Neural cell (in vitro differentiated cells): ENCODE measurements at regions not wholly inside any gene's neighbourhood (a gene's known extent, or its start where the extent isn't known, plus 50 kb on each side); places are given as distances from the start of the nearest gene placed in this dataset.

Experiments used
- H2AFZ ChIP-seq: fragments of 200-600, 300-800 bp; sonication (generic), shearing (Covaris generic); 2 replicates; pipeline ENCODE4 v1.6.0; 2014; ENCODE audit warnings: low read depth, mild to moderate bottlenecking, antibody characterized with exemption, low read length, moderate library complexity
- H3F3A ChIP-seq: fragments of 200-600 bp; shearing (Covaris generic); 2 replicates; pipeline ENCODE4 v1.6.1; 2016; ENCODE audit warnings: mild to moderate bottlenecking, moderate library complexity, mixed read lengths, antibody characterized with exemption, low read length; ENCODE audit not compliant: insufficient read depth, poor library complexity, severe bottlenecking
- H3K27ac ChIP-seq: fragments of 200-600, 300-800 bp; sonication (generic), shearing (Covaris generic); 2 replicates; pipeline ENCODE4 v1.5.1; 2014; ENCODE audit warnings: mild to moderate bottlenecking, low read length, moderate library complexity
- H3K27me3 ChIP-seq: fragments of 300-800, 200-600 bp; sonication (generic), shearing (Covaris generic); 2 replicates; pipeline ENCODE4 v1.6.0; 2014; ENCODE audit warnings: mild to moderate bottlenecking, low read depth, low read length, moderate library complexity; ENCODE audit not compliant: insufficient read depth
- H3K36me3 ChIP-seq: fragments of 300-800, 200-600 bp; sonication (generic), shearing (Covaris generic); 2 replicates; pipeline ENCODE4 v1.5.1; 2014; ENCODE audit warnings: mild to moderate bottlenecking, antibody characterized with exemption, low read length, moderate library complexity; ENCODE audit not compliant: insufficient read depth
- H3K4me2 ChIP-seq: fragments of 300-800, 200-600 bp; sonication (generic), shearing (Covaris generic); 2 replicates; pipeline ENCODE4 v1.6.0; 2014; ENCODE audit warnings: mild to moderate bottlenecking, low read length
- H3K4me3 ChIP-seq: fragments of 300-800, 200-600 bp; sonication (generic), shearing (Covaris generic); 2 replicates; pipeline ENCODE4 v1.5.1; 2014; ENCODE audit warnings: mild to moderate bottlenecking, low read length, moderate library complexity
- H3K79me2 ChIP-seq: fragments of 200-600 bp; shearing (Covaris generic); replicated peaks from 2 replicates; pipeline ENCODE4 v1.6.0; 2014; ENCODE audit warnings: mild to moderate bottlenecking, low read length, moderate library complexity; ENCODE audit not compliant: insufficient read depth
- H3K9ac ChIP-seq: fragments of 300-800, 200-600 bp; sonication (generic), shearing (Covaris generic); 2 replicates; pipeline ENCODE4 v1.6.1; 2016; ENCODE audit warnings: mild to moderate bottlenecking, low read length, mixed read lengths
- H3K9me2 ChIP-seq: fragments of 200-600 bp; shearing (Covaris generic); 2 replicates; pipeline ENCODE4 v1.6.1; 2016; ENCODE audit warnings: mild to moderate bottlenecking, low read length, mixed read lengths; ENCODE audit not compliant: insufficient read depth
- H3K9me3 ChIP-seq: fragments of 200-600, 300-800 bp; sonication (generic), shearing (Covaris generic); 2 replicates; pipeline ENCODE4 v1.6.1; 2016; ENCODE audit warnings: mild to moderate bottlenecking, mixed run types, low read length, moderate library complexity, mixed read lengths
- H4K20me1 ChIP-seq: fragments of 200-600 bp; shearing (Covaris generic); 2 replicates; pipeline ENCODE4 v1.6.1; 2016; ENCODE audit warnings: mild to moderate bottlenecking, mixed run types; ENCODE audit not compliant: insufficient read depth
- EP300 ChIP-seq: fragments of 450-650 bp; conservative IDR thresholded peaks from 2 replicates; pipeline ENCODE4 v1.6.1; 2014; ENCODE audit warnings: antibody characterized with exemption, mild to moderate bottlenecking, moderate library complexity; ENCODE audit not compliant: poor library complexity, severe bottlenecking
- EZH2 ChIP-seq: fragments of 200-600, 300-800 bp; shearing (Covaris generic), sonication (generic); IDR thresholded peaks from 2 replicates; pipeline ENCODE4 v1.6.1; 2014; ENCODE audit warnings: antibody characterized with exemption, low read length, borderline replicate concordance, mild to moderate bottlenecking; ENCODE audit not compliant: insufficient read depth, poor library complexity, severe bottlenecking
- MXI1 ChIP-seq: fragments of 450-650 bp; conservative IDR thresholded peaks from 2 replicates; pipeline ENCODE4 v1.6.1; 2014; ENCODE audit warnings: antibody characterized with exemption, mild to moderate bottlenecking; ENCODE audit not compliant: poor library complexity, severe bottlenecking
- POLR2AphosphoS5 ChIP-seq: IDR thresholded peaks from 2 replicates; pipeline ENCODE4 v1.6.1; 2012
- RAD21 ChIP-seq: fragments of 450-650 bp; conservative IDR thresholded peaks from 2 replicates; pipeline ENCODE4 v1.6.1; 2014; ENCODE audit warnings: antibody characterized with exemption, mild to moderate bottlenecking, moderate library complexity
- SMC3 ChIP-seq: fragments of 450-650 bp; conservative IDR thresholded peaks from 2 replicates; pipeline ENCODE4 v1.6.1; 2014; ENCODE audit warnings: antibody characterized with exemption, mild to moderate bottlenecking, moderate library complexity; ENCODE audit not compliant: poor library complexity
- TAF1 ChIP-seq: IDR thresholded peaks from 2 replicates; pipeline ENCODE4 v1.6.1; 2012; ENCODE audit warnings: low read depth
- TF ChIP-seq, protein P1 (sequence below): IDR thresholded peaks from 2 replicates; pipeline ENCODE4 v1.6.1; 2012; ENCODE audit warnings: borderline replicate concordance
- TF ChIP-seq, protein P2 (sequence below): fragments of 450-650 bp; IDR thresholded peaks from 2 replicates; pipeline ENCODE4 v1.5.1; 2014; ENCODE audit warnings: antibody characterized with exemption, mild to moderate bottlenecking, moderate library complexity; ENCODE audit not compliant: poor library complexity, severe bottlenecking

DNA sequence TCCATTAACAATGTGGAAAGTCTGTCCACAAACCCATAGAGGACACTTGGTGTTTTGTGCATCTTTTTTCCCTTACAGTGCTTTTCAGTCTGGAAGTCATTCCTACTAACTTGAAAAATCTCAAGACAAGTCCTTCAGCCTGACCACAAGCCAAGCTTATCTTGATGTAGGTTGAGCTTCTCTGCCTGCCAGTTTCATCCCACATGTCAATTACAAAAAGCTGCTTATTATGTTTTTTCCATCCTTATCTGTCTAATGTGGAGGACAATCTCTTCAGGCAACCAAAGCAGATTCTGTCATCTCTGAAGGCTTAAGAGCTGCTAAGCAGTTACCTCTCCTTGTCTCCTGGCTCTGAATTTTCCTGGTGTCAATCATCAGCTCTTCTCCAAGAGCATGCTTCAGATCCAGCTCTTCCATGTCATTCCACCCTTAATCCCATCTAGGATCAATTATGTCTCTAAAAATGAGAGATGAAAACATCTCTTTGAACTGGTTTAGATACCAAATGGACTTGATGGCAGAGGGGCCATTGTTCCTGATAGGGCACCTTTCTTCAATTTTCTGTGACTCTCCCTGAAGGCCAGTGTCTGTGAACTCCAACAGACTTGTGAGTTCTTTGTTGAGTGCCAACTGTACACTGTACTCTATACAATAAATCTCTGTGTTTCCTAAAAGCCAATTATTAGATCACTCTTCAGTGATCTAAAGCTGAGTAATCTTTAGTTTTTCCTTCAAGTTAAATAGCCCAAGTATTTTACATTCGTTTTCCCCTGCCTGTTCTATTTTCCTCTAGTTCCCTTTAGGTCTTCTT is 208.6 kb downstream of the RBM43 start:
- H3K36me3 ChIP-seq: no peaks in the 10 kb centered on the region
- no peaks in the 10 kb centered on the region for H3K9me2 ChIP-seq
- H3K79me2 ChIP-seq: no peaks in the 10 kb centered on the region
- H3K9me3 ChIP-seq: no peaks in the 10 kb centered on the region
- no peak overlapping the region for H3K4me2 ChIP-seq
- H3K9ac ChIP-seq: no peak overlapping the region
- no peak for TF ChIP-seq RAD21
- no peak for TF ChIP-seq EZH2
- peak; percentile 38 for TF ChIP-seq EP300
- TF ChIP-seq POLR2AphosphoS5: no peak
- TF ChIP-seq SMC3: no peak
- no peak for TF ChIP-seq TAF1
- TF ChIP-seq, protein P1, sequence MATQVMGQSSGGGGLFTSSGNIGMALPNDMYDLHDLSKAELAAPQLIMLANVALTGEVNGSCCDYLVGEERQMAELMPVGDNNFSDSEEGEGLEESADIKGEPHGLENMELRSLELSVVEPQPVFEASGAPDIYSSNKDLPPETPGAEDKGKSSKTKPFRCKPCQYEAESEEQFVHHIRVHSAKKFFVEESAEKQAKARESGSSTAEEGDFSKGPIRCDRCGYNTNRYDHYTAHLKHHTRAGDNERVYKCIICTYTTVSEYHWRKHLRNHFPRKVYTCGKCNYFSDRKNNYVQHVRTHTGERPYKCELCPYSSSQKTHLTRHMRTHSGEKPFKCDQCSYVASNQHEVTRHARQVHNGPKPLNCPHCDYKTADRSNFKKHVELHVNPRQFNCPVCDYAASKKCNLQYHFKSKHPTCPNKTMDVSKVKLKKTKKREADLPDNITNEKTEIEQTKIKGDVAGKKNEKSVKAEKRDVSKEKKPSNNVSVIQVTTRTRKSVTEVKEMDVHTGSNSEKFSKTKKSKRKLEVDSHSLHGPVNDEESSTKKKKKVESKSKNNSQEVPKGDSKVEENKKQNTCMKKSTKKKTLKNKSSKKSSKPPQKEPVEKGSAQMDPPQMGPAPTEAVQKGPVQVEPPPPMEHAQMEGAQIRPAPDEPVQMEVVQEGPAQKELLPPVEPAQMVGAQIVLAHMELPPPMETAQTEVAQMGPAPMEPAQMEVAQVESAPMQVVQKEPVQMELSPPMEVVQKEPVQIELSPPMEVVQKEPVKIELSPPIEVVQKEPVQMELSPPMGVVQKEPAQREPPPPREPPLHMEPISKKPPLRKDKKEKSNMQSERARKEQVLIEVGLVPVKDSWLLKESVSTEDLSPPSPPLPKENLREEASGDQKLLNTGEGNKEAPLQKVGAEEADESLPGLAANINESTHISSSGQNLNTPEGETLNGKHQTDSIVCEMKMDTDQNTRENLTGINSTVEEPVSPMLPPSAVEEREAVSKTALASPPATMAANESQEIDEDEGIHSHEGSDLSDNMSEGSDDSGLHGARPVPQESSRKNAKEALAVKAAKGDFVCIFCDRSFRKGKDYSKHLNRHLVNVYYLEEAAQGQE: peak; percentile 96
- no peak for TF ChIP-seq MXI1
- TF ChIP-seq, protein P2, sequence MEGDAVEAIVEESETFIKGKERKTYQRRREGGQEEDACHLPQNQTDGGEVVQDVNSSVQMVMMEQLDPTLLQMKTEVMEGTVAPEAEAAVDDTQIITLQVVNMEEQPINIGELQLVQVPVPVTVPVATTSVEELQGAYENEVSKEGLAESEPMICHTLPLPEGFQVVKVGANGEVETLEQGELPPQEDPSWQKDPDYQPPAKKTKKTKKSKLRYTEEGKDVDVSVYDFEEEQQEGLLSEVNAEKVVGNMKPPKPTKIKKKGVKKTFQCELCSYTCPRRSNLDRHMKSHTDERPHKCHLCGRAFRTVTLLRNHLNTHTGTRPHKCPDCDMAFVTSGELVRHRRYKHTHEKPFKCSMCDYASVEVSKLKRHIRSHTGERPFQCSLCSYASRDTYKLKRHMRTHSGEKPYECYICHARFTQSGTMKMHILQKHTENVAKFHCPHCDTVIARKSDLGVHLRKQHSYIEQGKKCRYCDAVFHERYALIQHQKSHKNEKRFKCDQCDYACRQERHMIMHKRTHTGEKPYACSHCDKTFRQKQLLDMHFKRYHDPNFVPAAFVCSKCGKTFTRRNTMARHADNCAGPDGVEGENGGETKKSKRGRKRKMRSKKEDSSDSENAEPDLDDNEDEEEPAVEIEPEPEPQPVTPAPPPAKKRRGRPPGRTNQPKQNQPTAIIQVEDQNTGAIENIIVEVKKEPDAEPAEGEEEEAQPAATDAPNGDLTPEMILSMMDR: no peak
- H3K27me3 ChIP-seq: no peaks in the 10 kb centered on the region
- H3K4me3 ChIP-seq: no peak overlapping the region
- peak overlapping the region; percentile 58 for H3K27ac ChIP-seq
- H4K20me1 ChIP-seq: no peaks in the 10 kb centered on the region
- H3F3A ChIP-seq: peaks cover 3% of the 10 kb centered on the region
- H2AFZ ChIP-seq: no peak overlapping the region

DNA sequence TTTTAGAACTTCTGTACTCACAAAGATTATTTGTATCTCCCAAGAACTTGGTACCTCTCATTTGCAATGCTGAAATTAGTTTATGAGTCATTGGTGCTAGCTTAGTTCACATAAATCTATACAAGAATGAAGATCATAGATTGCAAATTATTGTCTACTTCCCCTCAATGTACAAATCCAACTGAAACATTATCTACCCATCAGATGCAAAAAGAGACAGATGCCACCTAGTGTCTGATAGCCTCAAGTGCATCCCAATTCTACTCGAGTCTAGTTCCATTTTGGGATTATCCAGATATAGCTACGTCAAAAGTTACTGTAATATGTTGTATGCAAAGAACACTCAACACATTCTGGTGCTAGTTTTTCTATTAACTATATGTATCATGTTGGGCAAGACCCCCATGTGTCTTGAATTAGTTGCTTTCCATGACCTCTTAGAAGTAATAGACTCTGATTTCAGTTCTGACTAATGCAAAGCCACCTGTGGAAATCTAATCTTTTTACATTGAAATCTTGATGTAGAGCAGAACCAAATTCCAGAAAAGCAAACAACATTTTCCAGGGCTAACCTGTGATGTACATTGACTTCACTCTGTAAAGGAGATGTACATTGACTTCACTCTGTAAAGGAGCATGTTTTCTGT is 210.0 kb downstream of the RBM43 start:
- Histone ChIP-seq H3K9ac (no peak overlapping the region), H3F3A (peaks cover 3% of the 10 kb centered on the region), H3K9me3 (no peaks in the 10 kb centered on the region), H3K4me2 (no peak overlapping the region), H3K9me2 (no peaks in the 10 kb centered on the region), H4K20me1 (no peaks in the 10 kb centered on the region), H3K4me3 (no peak overlapping the region), H3K36me3 (no peaks in the 10 kb centered on the region), H2AFZ (no peak overlapping the region), H3K27ac (no peak overlapping the region), H3K27me3 (no peaks in the 10 kb centered on the region), H3K79me2 (no peaks in the 10 kb centered on the region)
- TF ChIP-seq SMC3 (peak; percentile 48), MXI1 (no peak), RAD21 (peak; percentile 33)
- TF ChIP-seq, protein P2: peak; percentile 49
